KMS-11 (cell line): ENCODE measurements at regions not wholly inside any gene's neighbourhood (a gene's known extent, or its start where the extent isn't known, plus 50 kb on each side); places are given as distances from the start of the nearest gene placed in this dataset.

Source experiments
- H2AFZ ChIP-seq: fragments of 200-600 bp; sonication (generic); 2 replicates; pipeline ENCODE4 v1.6.1; 2016; ENCODE audit warnings: antibody characterized with exemption, mixed run types, low read depth
- H3K27ac ChIP-seq: fragments of 200-600 bp; sonication (generic); 2 replicates; pipeline ENCODE4 v1.6.1; 2016; ENCODE audit warnings: mild to moderate bottlenecking, mixed run types
- H3K27me3 ChIP-seq: fragments of 200-600 bp; sonication (generic); 2 replicates; pipeline ENCODE4 v1.6.1; 2017; ENCODE audit warnings: mild to moderate bottlenecking, low read depth, mixed run types, moderate library complexity; ENCODE audit not compliant: insufficient read depth
- H3K36me3 ChIP-seq: fragments of 200-600 bp; sonication (generic); 2 replicates; pipeline ENCODE4 v1.6.1; 2017; ENCODE audit warnings: mild to moderate bottlenecking, mixed run types; ENCODE audit not compliant: insufficient read depth
- H3K4me1 ChIP-seq: fragments of 200-600 bp; sonication (generic); 2 replicates; pipeline ENCODE4 v1.6.1; 2016; ENCODE audit warnings: mild to moderate bottlenecking, low read depth, mixed run types; ENCODE audit not compliant: poor library complexity, severe bottlenecking
- H3K4me2 ChIP-seq: fragments of 200-600 bp; sonication (generic); 2 replicates; pipeline ENCODE4 v1.7.0; 2016; ENCODE audit warnings: mild to moderate bottlenecking, mixed run types
- H3K4me3 ChIP-seq: fragments of 200-600 bp; sonication (generic); IDR thresholded peaks from 2 replicates; pipeline ENCODE4 v1.6.1; 2017; ENCODE audit warnings: low read depth, low read length, mixed read lengths; ENCODE audit not compliant: insufficient read depth
- H3K79me2 ChIP-seq: fragments of 200-600 bp; sonication (generic); 2 replicates; pipeline ENCODE4 v1.6.1; 2016; ENCODE audit warnings: low read depth, mixed run types; ENCODE audit not compliant: insufficient read depth
- H3K9ac ChIP-seq: fragments of 200-600 bp; sonication (generic); 2 replicates; pipeline ENCODE4 v1.6.1; 2016; ENCODE audit warnings: mild to moderate bottlenecking, mixed run types
- H4K20me1 ChIP-seq: fragments of 200-600 bp; sonication (generic); 2 replicates; pipeline ENCODE4 v1.6.1; 2016; ENCODE audit warnings: mild to moderate bottlenecking, mixed run types; ENCODE audit not compliant: insufficient read depth
- TF ChIP-seq, protein P1 (sequence below): fragments of 200-600 bp; sonication (generic); conservative IDR thresholded peaks from 2 replicates; pipeline ENCODE4 v1.6.1; 2017; ENCODE audit warnings: low read depth, mild to moderate bottlenecking, antibody characterized with exemption, low read length, moderate library complexity, mixed read lengths

DNA sequence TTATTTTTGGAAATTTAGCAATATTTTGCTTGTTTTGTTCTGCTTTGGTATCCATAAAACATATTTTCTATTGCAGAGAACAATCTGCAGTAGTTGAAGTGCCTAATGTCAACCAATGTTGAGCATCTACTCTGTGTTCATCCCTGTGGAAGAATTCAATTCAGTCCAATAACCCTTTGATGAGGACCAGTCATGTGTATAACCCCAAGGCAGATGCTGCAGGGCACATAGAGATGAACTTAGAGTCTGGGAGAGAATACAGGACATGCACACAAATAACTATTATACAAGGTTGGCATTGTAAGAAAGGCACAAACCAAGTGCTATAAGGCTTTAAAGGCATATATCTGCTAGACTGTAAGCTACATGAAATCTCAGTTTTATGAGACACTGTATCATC, 304.7 kb downstream of the LRIG3 start:
- Histone ChIP-seq H3K4me1 (no peaks in the 10 kb centered on the region), H3K4me3 (no peak overlapping the region), H4K20me1 (no peaks in the 10 kb centered on the region), H3K4me2 (no peak overlapping the region), H3K36me3 (no peaks in the 10 kb centered on the region), H3K27ac (no peak overlapping the region), H2AFZ (no peak overlapping the region), H3K79me2 (no peaks in the 10 kb centered on the region), H3K27me3 (no peaks in the 10 kb centered on the region), H3K9ac (no peak overlapping the region)
- TF ChIP-seq, protein P1, sequence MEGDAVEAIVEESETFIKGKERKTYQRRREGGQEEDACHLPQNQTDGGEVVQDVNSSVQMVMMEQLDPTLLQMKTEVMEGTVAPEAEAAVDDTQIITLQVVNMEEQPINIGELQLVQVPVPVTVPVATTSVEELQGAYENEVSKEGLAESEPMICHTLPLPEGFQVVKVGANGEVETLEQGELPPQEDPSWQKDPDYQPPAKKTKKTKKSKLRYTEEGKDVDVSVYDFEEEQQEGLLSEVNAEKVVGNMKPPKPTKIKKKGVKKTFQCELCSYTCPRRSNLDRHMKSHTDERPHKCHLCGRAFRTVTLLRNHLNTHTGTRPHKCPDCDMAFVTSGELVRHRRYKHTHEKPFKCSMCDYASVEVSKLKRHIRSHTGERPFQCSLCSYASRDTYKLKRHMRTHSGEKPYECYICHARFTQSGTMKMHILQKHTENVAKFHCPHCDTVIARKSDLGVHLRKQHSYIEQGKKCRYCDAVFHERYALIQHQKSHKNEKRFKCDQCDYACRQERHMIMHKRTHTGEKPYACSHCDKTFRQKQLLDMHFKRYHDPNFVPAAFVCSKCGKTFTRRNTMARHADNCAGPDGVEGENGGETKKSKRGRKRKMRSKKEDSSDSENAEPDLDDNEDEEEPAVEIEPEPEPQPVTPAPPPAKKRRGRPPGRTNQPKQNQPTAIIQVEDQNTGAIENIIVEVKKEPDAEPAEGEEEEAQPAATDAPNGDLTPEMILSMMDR, result no peak

DNA sequence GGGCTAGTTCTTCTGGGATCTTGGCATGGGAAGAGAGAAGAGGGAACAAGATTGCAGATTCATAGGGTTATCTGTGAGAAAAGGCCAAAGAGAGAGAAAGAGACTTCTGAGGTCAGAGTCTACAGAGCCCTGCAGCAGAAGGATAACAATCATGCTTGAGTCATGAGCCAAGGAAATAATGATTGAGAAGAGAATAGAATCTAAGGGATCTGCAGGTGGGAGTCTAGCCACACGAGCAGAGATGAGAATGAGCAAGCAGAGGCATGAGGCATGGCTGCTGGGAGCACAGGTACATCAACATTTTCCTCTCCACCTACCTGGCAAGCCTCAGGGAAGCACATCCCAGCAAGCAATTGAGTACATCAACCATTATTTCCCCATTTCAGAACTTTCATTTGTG, 303.7 kb downstream of the LRIG3 start:
- Histone ChIP-seq H3K79me2 (no peaks in the 10 kb centered on the region), H3K27me3 (no peaks in the 10 kb centered on the region), H4K20me1 (no peaks in the 10 kb centered on the region), H3K36me3 (no peaks in the 10 kb centered on the region), H3K27ac (no peak overlapping the region), H2AFZ (no peak overlapping the region), H3K4me2 (no peak overlapping the region), H3K4me1 (no peaks in the 10 kb centered on the region), H3K4me3 (no peak overlapping the region), H3K9ac (no peak overlapping the region)
- TF ChIP-seq, protein P1, result no peak

DNA sequence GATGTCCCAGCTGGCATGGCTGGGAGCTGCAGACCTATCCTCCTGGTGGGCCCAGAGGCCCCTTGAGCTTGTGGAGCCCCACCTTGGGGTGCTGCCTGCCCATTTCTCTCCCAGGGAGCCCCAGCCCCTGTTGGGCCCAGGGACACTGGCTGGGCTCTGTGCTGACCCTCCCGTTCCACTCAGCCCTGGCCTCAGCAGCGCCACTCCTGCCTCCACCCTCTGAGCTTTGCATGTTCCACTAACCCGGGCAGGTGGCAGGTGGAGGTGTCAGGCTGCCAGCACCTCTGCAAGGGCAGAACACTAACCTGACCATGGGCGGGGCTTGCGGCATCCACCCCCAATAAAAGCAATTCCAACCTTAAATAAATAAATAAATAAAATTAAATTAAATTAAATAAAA, 299.2 kb downstream of the LRIG3 start:
- Histone ChIP-seq H3K27ac (no peak overlapping the region), H4K20me1 (no peaks in the 10 kb centered on the region), H3K27me3 (no peaks in the 10 kb centered on the region), H3K4me2 (no peak overlapping the region), H3K79me2 (no peaks in the 10 kb centered on the region), H2AFZ (no peak overlapping the region), H3K4me3 (no peak overlapping the region), H3K36me3 (no peaks in the 10 kb centered on the region), H3K4me1 (no peaks in the 10 kb centered on the region), H3K9ac (no peak overlapping the region)
- TF ChIP-seq, protein P1, result no peak

DNA sequence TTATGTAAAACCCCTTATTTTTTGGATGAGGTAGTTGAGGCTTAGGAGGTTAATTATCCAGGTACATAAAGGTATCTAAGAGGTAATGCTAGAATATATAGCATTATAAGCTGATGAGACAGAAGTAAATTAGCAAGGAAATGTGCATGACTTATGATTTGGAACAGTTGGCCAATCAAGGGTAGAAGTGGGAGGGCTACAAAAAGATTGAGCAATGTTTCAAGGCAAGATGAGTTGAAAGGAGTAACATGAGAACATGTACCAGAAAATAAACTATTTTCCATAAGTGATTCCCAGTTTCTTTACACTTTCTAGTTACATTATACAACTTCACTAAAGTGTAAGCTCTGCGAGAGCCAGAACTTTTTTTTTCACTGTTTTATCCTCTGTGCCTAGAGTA, 290.9 kb downstream of the LRIG3 start:
- no peak overlapping the region for H2AFZ ChIP-seq
- no peak overlapping the region for H3K4me2 ChIP-seq
- TF ChIP-seq, protein P1, result no peak
- no peaks in the 10 kb centered on the region for H3K27me3 ChIP-seq
- no peaks in the 10 kb centered on the region for H3K36me3 ChIP-seq
- H3K4me3 ChIP-seq, result no peak overlapping the region
- no peaks in the 10 kb centered on the region for H4K20me1 ChIP-seq
- no peak overlapping the region for H3K27ac ChIP-seq
- no peaks in the 10 kb centered on the region for H3K79me2 ChIP-seq
- no peaks in the 10 kb centered on the region for H3K4me1 ChIP-seq
- H3K9ac ChIP-seq, result no peak overlapping the region

DNA sequence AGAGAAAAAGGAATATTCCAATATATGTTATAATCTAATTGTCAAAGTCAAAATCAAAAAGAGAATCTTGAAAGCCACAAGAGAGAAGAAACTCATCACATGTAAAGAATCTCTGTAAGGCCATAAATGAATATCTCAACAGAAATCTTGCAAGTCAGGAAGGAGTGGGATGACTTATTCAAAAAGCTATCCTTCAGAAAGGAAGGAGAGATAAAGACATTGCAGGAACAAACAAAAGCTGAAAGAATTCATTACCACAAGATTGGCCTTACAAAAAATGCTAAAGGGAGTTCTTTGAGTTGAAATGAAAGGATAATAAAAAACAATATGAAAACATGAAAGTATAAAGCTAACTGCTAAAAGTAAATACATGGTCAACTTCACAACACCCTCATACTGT, 286.8 kb downstream of the LRIG3 start:
- H2AFZ ChIP-seq, result no peak overlapping the region

More for the DNA sequence above, 286.8 kb downstream of the LRIG3 start:
- Histone ChIP-seq H3K4me1 (no peaks in the 10 kb centered on the region), H3K79me2 (no peaks in the 10 kb centered on the region), H3K4me2 (no peak overlapping the region), H3K27ac (no peak overlapping the region), H3K9ac (no peak overlapping the region), H4K20me1 (no peaks in the 10 kb centered on the region), H3K27me3 (no peaks in the 10 kb centered on the region), H3K36me3 (no peaks in the 10 kb centered on the region), H3K4me3 (no peak overlapping the region)
- TF ChIP-seq, protein P1, result no peak
